ENCODE measurements at regions not wholly inside any gene's neighbourhood (a gene's known extent, or its start where the extent isn't known, plus 50 kb on each side); places are given as distances from the start of the nearest gene placed in this dataset.

- TF ChIP-seq CTCF (conservative IDR thresholded peaks at IDR 0.05; ENCODE audit: low read depth in 2 of 2) = no peak
- TF ChIP-seq REST (IDR thresholded peaks at IDR 0.05; ENCODE audit: unreplicated experiment) = no peak
- no peak for TF ChIP-seq EZH2 (IDR thresholded peaks at IDR 0.05; ENCODE audit: low read depth, unreplicated experiment)
Measured at GRCh38 chr22:49009359-49010063, 818.2 kb downstream of the BRD1 start.

All from GM23338 (cell line).